Stromal cell of bone marrow (primary cell): ENCODE measurements at regions not wholly inside any gene's neighbourhood (a gene's known extent, or its start where the extent isn't known, plus 50 kb on each side); places are given as distances from the start of the nearest gene placed in this dataset.

Experiments
- DNase-seq: peaks from one replicate; pipeline ENCODE4 v3.0.0-alpha.2; 2012; ENCODE audit warnings: low read depth

DNA sequence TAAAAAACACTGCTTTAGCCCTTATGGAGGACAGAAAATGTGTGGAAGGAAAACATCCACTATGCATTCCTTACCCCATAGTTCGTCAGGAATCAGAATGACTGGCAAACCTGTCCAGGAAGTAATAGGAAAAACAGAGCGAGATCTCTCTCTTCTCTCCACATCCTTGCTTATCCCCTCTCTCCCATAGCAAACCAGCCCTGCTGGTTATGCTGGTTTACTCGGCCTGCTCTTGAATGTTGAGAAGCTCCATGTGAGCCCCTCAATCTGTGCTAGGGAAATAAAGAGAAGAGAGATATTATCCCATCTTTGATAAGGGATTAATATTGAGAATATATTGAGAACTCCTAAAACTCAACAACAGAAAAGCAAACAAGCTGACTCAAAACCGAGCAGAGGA, 402.8 kb upstream of the RBFOX1 start:
- DNase-seq: no peak

DNA sequence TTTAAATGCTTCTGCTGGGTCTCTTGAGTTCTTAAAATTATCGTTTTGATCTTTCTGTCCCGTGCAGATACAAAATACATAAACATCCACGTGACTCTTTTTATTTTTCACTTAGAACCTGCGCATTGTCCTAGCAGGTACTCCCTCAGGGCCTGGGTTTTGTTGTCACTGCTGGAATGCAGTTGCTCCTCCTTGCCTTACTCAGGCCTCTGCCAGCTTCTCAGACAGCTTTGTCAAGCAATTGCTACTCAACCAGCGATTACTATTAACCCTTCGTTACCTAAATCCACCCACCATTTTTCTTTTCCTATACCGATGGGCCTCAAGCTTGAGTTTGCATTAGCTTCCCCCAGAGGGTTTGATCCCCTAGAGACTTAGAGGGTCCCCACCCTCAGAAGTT, 405.9 kb upstream of the RBFOX1 start:
- DNase-seq: no peak

DNA sequence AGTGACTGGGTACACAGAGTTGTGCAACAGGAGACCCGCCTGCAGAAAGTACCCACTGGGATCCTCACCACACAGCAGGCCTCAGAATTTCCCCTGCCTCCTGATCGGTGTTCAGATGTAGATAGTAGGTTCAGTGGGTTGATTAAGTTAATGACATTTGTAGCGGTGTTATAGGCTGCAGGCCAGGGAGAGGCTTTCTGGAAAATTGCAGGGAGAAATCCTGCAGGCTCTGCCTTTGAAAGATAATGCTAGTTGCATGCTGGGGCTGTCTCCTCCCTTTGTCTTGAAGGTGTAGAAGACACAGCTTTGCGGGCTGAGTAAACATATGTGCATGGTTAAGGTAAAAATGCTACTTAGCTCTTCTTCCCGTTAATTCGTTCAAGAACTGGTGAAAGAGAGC, 406.3 kb upstream of the RBFOX1 start:
- DNase-seq: no peak

DNA sequence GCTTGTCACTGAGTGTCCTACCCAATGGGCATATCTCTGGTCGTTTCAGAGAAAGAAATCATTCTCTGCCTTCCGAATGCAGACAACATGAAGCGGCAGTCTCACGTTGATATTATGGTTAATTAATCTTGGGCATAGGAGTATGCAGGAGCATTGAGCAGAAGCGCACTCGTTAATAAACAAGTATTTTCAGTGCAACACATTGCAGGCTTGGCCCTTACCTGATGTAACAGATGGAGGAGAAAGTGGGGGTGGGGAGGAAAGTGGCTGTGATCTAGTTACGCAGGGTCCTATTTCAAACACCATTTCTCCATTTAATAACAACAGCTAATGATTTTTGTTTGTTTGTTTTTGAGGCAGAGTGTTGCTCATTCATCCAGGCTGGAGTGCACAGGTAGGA, 414.0 kb upstream of the RBFOX1 start:
- DNase-seq: no peak

DNA sequence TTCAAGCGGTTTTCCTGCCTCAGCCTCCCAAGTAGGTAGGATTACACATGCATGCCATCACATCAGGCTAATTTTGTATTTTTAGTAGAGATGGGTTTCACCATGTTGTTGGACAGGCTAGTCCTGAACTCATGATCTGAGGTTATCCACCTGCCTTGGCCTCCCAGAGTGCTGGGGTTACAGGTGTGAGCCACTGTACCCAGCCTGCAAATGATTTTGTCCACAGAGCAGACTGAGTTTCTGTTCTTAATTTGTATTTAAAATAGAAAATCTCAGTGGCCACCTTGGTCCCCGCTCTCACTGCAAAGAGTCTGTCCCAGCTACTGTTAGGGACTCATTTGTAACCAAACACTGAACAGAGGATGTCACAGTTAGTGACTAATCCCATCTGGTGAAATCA, 415.7 kb upstream of the RBFOX1 start:
- no peak for DNase-seq

DNA sequence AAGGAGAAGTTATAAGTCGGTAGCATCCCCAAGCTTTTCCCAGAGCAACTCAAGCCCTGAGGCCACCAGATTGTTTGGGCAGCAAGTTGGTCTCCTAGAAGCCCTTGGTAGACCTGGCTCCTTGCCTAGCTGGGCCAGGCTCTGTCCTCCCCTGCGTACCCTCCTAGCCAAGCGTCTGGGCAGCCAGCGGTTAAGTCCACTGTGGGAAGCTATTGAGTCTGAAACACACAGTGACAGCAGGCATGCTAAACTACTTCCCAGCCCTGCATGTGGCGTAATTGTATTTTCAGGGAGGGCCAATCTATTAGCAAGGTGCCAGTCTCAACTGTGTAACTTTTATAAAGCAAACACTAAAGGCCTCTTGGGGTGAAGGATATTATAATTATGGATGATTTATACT, 419.1 kb upstream of the RBFOX1 start:
- DNase-seq: no peak

DNA sequence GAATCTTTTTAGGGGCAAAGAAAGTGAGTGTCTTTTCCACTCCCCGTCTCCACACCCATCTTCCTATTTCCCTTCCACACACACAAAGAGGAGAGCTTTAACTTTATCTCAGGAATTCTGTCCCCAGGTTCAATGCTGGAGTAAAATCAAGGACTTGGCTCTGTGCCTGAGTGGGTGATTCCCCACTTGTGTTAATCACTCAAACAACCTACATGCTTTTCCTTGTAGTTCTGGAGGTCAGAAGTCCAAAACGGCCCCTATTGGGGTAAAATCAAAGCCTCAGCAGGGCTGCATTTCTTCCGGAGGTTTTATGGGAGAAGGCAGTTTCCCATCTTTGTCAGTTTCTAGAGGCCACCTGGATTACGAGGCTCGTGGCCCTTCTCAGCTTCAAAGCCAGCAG, 422.3 kb upstream of the RBFOX1 start:
- no peak for DNase-seq

DNA sequence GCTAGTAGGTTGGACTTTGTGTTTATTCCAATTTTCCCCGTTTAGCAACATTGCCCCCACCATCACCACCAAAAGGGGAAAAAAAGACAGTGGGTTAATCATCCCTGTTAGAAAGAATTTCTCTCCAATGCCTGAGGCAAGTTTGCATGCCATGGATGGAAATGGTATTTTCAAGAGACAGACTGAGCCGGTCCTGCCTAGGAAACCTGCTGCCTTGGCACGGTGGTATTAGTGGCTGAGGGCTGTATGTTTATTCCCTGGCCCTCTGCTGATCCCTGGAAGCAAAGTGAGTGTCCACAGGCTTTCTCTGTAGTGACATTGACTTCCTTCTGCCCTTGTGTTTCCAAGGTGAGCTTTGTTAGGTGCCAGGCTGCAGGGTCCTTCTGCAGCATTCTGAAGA, 427.0 kb upstream of the RBFOX1 start:
- no peak for DNase-seq

DNA sequence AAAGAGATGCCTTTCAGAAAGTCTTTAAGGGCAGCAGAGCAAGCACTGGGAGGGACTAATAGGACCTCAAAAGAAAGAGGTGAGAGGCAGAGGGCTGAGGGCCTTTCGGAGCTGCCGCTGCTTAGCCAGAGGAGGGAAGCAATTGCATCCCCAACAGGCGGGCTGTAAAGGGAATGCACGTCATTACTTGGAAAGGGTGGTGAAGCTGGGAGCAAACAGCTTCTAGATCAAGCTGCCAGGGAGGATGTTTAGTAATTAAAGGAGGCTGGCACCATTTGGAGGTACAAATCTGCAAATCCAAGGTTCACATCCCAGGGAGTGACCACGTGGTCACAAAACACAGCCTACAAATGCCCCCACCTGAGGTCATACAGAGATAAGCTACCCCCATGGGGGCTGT, 429.0 kb upstream of the RBFOX1 start:
- DNase-seq: no peak

DNA sequence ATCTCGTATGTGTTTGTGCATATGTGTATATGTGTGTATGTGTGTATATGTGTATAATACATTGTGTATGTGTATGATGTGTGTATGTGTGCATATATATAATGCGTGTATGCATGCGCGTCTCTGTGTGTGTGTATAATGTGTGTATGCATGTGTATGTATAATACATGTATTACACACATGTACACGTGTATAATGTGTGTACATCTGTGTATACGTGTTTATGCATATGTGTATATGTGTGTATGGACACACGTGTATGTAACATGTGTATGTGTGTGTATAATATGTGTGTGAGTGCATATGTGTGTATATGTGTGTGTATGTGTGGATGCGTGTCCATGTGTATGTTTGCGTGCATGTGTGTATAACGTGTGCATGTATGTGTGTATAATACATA, 433.7 kb upstream of the RBFOX1 start:
- no peak for DNase-seq

DNA sequence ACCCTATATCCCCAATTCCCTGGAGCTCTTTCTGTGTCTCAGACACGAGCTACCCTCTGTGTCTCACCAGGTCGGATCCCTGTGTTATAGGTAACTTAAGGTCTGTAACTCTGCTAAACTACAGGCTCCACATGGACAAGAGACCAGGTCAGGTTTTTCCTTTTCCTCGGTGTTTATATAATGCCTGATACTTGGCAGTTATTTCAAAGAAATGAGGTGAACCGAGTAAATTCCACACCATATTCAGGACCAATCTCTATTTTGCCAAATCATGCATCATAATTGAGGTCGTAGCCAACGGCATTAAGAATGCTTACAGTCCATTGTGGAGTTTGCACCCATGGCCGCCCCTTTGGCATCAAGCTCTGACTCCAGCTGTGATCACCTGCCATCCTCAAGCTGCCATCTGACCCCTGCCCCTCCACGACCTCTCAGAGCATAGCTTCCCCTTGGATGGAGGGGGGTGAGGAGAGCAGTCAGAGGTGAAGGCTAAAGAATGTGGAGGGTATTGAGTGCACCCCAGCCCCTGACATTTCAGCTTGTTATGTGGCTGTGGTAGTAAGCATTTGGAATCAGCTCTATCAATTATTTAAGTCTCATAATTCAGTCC, 434.7 kb upstream of the RBFOX1 start:
- DNase-seq: no peak

DNA sequence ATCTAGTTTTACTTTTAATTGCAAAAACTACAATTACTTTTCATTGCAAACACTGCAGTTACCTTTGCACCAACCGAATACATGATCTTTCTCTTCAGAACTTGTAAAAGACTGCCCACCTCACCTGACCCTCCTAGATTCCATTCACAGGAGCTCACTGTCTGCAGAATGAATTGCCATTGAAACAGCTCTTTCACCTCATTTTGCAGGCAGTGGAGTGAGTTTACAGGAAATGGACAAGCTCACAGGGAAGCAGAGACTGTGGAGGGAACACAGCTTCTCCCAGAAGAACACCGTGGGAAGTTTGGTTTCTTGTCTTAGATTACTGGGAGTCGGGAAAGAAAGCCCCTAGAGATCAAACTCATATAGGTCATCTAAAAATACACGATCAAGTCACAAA, 439.7 kb upstream of the RBFOX1 start:
- DNase-seq: no peak

DNA sequence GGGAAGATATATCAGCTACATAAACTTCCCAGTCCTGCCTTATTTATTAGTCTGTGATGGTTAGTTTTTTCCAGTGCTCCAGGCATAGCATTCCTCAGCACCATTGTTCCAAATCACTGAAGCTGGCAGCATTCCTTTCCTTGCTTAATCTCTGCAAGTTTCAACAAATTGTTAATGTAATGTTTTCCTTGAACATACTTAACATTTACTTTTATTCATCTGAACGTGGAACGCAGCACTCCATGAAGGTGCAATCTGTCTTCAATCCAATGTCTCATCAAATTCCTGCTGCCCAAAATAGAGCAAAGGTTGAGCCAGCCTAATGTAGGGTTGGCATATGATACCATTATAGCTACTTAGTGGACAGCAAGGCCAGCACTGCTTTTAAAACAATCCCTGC, 441.1 kb upstream of the RBFOX1 start:
- DNase-seq: no peak

DNA sequence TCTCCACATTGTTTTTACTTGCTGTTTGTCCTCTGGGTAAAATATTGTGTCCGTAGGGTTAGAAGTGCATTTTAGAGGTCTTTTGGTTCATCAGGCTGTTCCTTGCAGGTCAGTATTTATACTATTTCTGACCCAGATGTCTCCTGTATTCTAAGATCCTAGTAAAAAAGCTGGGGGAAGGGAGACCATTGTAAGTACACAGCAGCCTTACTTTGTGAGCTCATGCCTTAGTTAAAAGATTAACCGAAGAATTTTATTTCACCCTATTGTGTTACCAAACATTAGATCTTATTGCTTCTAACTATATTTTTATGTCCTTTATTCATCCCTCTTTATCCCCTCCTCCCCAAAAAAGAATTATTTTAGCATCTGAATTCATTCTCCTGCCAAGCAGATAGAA, 444.1 kb upstream of the RBFOX1 start:
- no peak for DNase-seq

DNA sequence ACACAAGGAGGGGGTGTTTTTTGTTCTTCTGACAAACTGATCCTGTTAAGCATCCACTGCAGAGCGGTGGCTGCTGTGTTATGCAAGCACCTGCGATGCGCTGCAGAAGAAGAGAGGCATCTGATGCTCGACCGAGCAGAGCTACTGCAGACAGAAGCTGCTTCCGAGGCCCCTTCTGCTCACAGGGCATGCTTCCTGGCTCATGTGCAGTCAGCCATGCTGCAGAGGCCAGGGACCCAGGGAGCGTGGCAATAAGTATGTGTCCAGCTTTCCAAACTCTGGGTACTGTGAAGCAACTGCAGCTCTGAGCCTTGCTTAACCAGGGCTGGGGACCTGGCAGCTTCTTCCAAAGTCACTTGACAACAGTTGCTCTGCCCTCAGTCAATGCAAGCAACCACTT, 448.6 kb upstream of the RBFOX1 start:
- DNase-seq: no peak

DNA sequence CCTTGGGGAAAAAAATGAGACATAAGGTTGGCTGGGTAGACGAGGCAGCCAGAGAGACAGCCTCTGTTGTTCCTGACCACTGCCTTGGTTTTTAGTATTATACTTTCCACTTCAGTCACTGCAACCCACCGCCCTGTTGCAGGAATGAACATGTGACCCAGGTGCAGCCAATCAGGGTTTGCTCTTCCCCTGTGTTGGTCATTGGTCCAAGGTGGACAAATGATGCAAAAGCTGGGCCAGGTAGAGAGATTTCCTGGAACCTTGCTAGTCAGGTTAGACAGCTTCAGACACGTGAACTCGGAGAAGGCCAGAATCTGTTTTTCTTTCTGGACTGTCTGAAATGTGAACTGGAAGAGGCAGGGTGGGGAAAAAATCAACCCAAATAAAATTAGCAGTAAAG, 452.4 kb upstream of the RBFOX1 start:
- no peak for DNase-seq

DNA sequence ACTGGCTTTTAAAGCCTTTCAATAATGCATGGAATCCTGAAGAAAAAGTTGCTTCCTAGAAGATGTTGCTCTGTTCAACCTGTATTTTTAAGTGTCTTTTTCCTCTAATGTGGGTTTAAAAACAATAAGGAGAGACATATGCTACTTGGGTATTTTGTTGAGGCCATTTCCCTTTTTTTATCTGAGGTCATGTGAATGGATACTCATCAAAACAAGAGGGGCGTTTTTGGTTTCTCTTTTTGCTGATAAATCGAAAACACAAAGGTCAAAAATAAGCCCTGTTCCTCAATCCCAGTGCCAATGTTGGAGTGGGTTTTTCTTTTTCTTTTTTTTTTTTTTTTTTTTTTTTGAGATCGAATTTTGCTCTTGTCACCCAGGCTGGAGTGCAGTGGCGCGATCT, 468.0 kb upstream of the RBFOX1 start:
- no peak for DNase-seq

DNA sequence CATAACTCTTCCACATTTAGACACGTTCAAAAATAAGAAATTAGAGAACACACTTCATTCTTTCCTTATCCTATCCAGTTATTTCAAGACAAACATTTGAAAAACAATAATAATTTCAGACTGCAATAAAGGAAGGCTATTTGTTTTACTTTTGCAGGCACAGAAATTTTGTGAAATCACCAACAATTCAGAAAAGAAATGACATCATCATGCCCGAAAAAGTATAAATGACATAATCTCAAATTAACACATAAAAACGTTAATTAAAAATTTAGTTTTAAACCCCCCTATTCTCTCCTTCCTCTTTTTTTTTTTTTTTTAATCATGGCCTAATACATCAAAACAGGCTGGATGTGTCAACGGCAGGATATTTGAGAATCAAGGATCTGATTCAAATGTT, 468.4 kb upstream of the RBFOX1 start:
- DNase-seq: no peak

DNA sequence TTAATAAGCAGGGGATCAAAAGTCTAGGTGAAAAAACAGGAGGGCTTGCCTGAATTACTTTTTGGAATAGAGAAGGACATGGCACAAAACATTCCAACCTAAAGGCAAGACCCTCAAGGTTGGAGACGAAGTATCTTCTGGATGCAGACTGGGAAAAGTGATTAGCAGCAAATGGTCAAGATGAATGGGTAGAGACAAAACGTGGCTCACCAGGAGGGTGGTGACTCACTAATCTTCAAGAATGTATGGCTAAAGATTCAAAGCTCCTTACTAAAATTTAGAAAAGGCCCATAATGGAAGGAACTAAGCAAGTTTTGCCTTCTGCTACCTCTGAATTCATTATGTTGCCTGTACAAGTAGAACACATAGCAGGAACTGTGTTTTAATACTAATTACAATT, 469.5 kb upstream of the RBFOX1 start:
- DNase-seq: no peak

DNA sequence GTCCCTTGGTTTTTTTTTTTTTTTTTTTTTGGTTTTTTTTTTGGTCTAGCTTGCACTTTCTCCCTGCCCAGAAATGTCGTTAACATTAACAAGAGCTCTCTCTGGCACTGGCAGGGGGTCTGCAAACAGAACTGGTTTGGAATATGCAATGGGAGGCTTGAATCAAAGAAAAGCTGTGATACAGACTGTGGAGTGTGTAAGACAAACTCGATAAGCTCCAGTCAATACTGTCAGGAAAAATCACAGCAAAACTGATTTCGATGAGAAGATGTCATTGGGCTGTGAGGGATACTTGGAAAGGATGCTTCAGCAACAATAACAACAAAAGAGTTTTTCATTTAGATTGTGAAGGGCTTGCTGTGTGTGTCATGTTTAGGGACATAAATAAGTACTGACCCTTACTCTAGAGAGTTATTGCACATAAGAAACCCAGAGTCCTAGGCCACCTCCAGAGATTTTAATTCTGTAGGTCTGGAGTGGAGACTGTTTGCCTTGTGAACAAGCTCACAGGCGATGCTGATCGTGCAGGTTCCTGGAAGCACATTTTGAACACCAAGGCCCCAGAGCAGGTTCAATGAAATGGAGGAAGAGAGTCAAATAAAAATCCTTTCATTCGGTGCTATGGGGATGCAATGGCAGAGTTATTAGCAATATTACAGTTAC, 470.7 kb upstream of the RBFOX1 start:
- DNase-seq: no peak

DNA sequence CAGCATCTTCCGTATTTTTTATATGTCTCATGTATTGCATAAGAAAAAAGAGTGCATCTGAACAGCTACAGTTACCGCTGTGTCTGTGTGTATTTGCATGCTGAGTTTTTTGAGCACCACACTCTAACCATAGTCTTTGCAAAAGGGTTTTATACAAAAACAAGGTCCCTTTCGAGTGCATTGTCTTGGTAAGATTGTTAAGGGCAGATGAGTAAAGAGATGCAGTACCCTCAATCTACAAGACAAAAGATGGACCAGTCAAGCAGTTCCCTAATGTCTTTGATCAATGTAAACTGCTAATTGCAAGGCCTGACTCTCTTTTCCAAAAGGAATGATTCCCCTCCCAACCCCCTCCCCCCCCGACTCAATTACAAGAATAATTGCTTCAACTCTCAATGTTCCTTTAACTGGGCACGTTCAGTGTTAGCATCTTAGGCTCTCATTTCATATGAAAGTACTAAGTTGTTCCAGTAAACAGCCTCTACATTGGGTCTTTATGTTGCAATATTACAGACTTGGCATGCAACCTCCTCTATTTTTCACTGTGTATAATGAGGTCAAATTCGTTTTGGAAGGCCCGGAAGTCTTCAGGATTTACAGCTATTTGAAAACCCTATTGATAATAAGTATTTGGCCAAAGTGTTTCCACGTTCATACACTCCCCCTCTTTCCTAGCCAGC, 471.4 kb upstream of the RBFOX1 start:
- DNase-seq: no peak

DNA sequence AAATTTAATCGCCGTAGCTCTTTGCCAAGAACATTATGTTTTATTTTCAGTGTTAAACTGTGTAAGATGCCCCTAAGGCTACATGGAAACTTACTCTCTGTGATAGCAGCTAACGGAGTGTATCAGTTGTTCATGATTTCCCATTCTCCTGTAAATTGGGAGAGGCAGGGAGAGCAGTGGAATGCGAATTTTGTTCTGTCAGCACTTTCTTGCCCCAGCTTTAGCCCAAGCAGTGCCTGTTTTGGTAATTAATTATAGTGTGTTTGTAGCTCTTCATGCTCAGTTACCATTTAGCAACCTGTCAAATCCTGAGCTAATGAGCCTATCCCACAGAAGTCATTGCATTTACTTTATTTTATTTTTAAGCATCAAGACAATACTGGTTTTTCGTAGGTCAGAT, 475.1 kb upstream of the RBFOX1 start:
- DNase-seq: no peak

DNA sequence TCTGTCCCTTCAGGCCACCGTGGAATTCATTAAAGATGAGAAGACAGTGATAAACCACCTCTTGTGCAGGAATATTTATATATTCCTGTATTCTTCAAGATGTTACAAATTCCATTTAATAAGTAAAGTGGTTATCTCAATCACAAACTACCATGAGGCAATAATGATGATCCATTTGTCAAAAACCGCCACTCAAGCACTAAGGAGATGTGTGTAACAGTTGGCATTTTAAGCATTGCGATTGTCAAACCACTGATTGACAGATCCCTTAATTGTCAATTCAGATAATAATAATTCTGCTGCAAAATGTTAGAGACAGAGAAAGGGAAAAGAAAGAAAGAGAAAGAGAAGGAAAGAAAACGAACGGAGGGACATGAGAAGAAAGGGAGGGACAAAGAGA, 476.1 kb upstream of the RBFOX1 start:
- no peak for DNase-seq

DNA sequence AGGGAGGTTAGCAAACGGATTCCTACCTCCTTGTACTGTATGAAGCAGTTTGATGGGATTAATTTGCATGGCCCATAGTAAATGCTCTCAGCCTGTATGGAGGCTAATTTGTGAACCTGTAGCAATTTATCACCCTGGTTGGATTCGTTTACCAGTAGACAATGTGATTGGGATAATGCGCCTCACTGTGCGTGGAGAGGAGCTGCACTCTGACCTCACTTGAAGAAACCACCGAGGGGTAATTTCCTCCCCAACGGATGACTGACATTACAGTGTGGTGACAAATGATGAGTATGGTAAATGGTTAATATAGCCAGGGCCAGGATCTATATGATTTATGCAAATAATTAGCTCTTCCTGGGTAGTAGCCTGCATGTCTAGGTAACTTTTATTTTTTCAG, 479.1 kb upstream of the RBFOX1 start:
- DNase-seq: no peak
